H1 (cell line): ENCODE measurements at regions not wholly inside any gene's neighbourhood (a gene's known extent, or its start where the extent isn't known, plus 50 kb on each side); places are given as distances from the start of the nearest gene placed in this dataset.

Experiments
- EGR1 ChIP-seq: IDR thresholded peaks from 2 replicates; pipeline ENCODE4 v1.6.1; 2011; ENCODE audit warnings: low read depth, low read length, borderline replicate concordance
- FOSL1 ChIP-seq: IDR thresholded peaks from 2 replicates; pipeline ENCODE4 v1.6.1; 2011; ENCODE audit warnings: mild to moderate bottlenecking, low read depth, low read length, moderate library complexity; ENCODE audit not compliant: insufficient read depth
- GTF2F1 ChIP-seq: IDR thresholded peaks from 2 replicates; pipeline ENCODE4 v1.6.1; 2012; ENCODE audit warnings: low read depth, low read length, improper control_type of control experiment, borderline replicate concordance
- HDAC2 ChIP-seq, 2 experiments: fragments of 300-600 bp in 1 of 2; sonication (generic) in 1 of 2; IDR thresholded peaks; 2 replicates each; pipeline ENCODE4 v1.6.1; 2011 to 2012; ENCODE audit warnings: low read depth in 2 of 2, low read length in 2 of 2, mild to moderate bottlenecking in 2 of 2, moderate library complexity in 2 of 2, borderline replicate concordance in 1 of 2, inconsistent platforms in 1 of 2
- HDAC6 ChIP-seq: IDR thresholded peaks from one replicate; pipeline ENCODE4 v1.7.1; 2012; ENCODE audit warnings: low read depth, mild to moderate bottlenecking, inconsistent platforms, low read length, moderate library complexity
- POLR2AphosphoS5 ChIP-seq: IDR thresholded peaks from 2 replicates; pipeline ENCODE4 v1.6.1; 2011; ENCODE audit warnings: low read depth, low read length
- RAD21 ChIP-seq, 2 experiments: IDR thresholded peaks in 1 of 2; conservative IDR thresholded peaks in 1 of 2; 2 replicates each; pipeline ENCODE4 v1.6.1; 2011; ENCODE audit warnings: low read depth in 2 of 2, low read length in 2 of 2, improper control_type of control experiment in 1 of 2, inconsistent platforms in 1 of 2, mild to moderate bottlenecking in 1 of 2, moderate library complexity in 1 of 2
- RFX5 ChIP-seq: IDR thresholded peaks from 2 replicates; pipeline ENCODE4 v1.6.1; 2011; ENCODE audit warnings: low read depth, low read length, improper control_type of control experiment, borderline replicate concordance
- RNF2 ChIP-seq: fragments of 200-900, 300-1000 bp; sonication (generic); IDR thresholded peaks from 2 replicates; pipeline ENCODE4 v1.7.1; 2016; ENCODE audit warnings: borderline replicate concordance, low read depth, mild to moderate bottlenecking, antibody characterized with exemption, low read length; ENCODE audit not compliant: poor library complexity, severe bottlenecking; ENCODE audit errors: missing control alignments
- TAF1 ChIP-seq: IDR thresholded peaks from 2 replicates; pipeline ENCODE4 v1.6.1; 2011; ENCODE audit warnings: mild to moderate bottlenecking, low read depth, low read length
- TBP ChIP-seq: IDR thresholded peaks from 2 replicates; pipeline ENCODE4 v1.6.1; 2011; ENCODE audit warnings: low read depth, low read length, improper control_type of control experiment
- TF ChIP-seq, protein P1 (sequence below), 3 experiments: IDR thresholded peaks; 1 replicate in 2 of 3; 2 replicates in 1 of 3; pipeline versions ENCODE4 v1.5.1 to v1.6.1; 2011; ENCODE audit warnings: low read length in 3 of 3, mild to moderate bottlenecking in 3 of 3, inconsistent platforms in 2 of 3, low read depth in 1 of 3, moderate library complexity in 1 of 3; ENCODE audit not compliant: insufficient read depth in 1 of 3; ENCODE audit errors: control extremely low read depth in 1 of 3

GRCh38 chr1:38465460-38465859 is 394.1 kb downstream of the RRAGC start:
- TF ChIP-seq TAF1 = no peak
- TF ChIP-seq GTF2F1 = no peak
- TF ChIP-seq TBP = no peak
- TF ChIP-seq RFX5 = no peak
- TF ChIP-seq, protein P1, sequence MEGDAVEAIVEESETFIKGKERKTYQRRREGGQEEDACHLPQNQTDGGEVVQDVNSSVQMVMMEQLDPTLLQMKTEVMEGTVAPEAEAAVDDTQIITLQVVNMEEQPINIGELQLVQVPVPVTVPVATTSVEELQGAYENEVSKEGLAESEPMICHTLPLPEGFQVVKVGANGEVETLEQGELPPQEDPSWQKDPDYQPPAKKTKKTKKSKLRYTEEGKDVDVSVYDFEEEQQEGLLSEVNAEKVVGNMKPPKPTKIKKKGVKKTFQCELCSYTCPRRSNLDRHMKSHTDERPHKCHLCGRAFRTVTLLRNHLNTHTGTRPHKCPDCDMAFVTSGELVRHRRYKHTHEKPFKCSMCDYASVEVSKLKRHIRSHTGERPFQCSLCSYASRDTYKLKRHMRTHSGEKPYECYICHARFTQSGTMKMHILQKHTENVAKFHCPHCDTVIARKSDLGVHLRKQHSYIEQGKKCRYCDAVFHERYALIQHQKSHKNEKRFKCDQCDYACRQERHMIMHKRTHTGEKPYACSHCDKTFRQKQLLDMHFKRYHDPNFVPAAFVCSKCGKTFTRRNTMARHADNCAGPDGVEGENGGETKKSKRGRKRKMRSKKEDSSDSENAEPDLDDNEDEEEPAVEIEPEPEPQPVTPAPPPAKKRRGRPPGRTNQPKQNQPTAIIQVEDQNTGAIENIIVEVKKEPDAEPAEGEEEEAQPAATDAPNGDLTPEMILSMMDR (IDR thresholded peaks at IDR 0.05; ENCODE audit: control extremely low read depth in 1 of 3, insufficient read depth in 1 of 3, low read depth in 1 of 3, low read length in 3 of 3) = no peak
- TF ChIP-seq RAD21 (IDR thresholded peaks at IDR 0.05 in 1 of 2, conservative IDR thresholded peaks at IDR 0.05 in 1 of 2; ENCODE audit: low read depth in 2 of 2, low read length in 2 of 2) = no peak
- no peak for TF ChIP-seq EGR1
- TF ChIP-seq RNF2 = no peak
- no peak for TF ChIP-seq HDAC6
- no peak for TF ChIP-seq FOSL1
- no peak for TF ChIP-seq POLR2AphosphoS5
- TF ChIP-seq HDAC2 (IDR thresholded peaks at IDR 0.05; ENCODE audit: borderline replicate concordance in 1 of 2, low read depth in 2 of 2, low read length in 2 of 2) = no peak
